Smooth muscle cell (in vitro differentiated cells): ENCODE measurements at regions not wholly inside any gene's neighbourhood (a gene's known extent, or its start where the extent isn't known, plus 50 kb on each side); places are given as distances from the start of the nearest gene placed in this dataset.

ENCODE experiments used
- DNase-seq: peaks from one replicate; lab custom pipeline; 2025; ENCODE audit not compliant: unreplicated experiment; lab: John Stamatoyannopoulos, UW
- H2AFZ ChIP-seq: fragments of 200-600 bp; sonication (generic); 2 replicates; pipeline ENCODE4 v1.6.0; 2016; ENCODE audit warnings: antibody characterized with exemption, low read depth, mild to moderate bottlenecking
- H3F3A ChIP-seq: fragments of 200-600 bp; sonication (generic); 2 replicates; pipeline ENCODE4 v1.6.0; 2017; ENCODE audit warnings: antibody characterized with exemption, low read depth
- H3K27ac ChIP-seq: fragments of 200-600 bp; sonication (generic); 2 replicates; pipeline ENCODE4 v1.5.1; 2016; ENCODE audit warnings: low read depth, mild to moderate bottlenecking
- H3K27me3 ChIP-seq: fragments of 200-600 bp; sonication (generic); 2 replicates; pipeline ENCODE4 v1.6.1; 2016; ENCODE audit warnings: low read depth, mild to moderate bottlenecking
- H3K36me3 ChIP-seq: fragments of 200-600 bp; sonication (generic); 2 replicates; pipeline ENCODE4 v1.5.1; 2016; ENCODE audit warnings: low read depth
- H3K4me1 ChIP-seq: fragments of 200-600 bp; sonication (generic); 2 replicates; pipeline ENCODE4 v1.5.1; 2016; ENCODE audit warnings: low read depth
- H3K4me2 ChIP-seq: fragments of 200-600 bp; sonication (generic); 2 replicates; pipeline ENCODE4 v1.6.0; 2016; ENCODE audit warnings: mild to moderate bottlenecking
- H3K4me3 ChIP-seq: fragments of 200-600 bp; sonication (generic); 2 replicates; pipeline ENCODE4 v1.5.1; 2016; ENCODE audit warnings: mild to moderate bottlenecking
- H3K79me2 ChIP-seq: fragments of 200-600 bp; sonication (generic); 2 replicates; pipeline ENCODE4 v1.6.0; 2016; ENCODE audit warnings: low read depth, mild to moderate bottlenecking
- H3K9ac ChIP-seq: fragments of 200-600 bp; sonication (generic); 2 replicates; pipeline ENCODE4 v1.6.0; 2016; ENCODE audit warnings: low read depth
- H3K9me3 ChIP-seq: fragments of 200-600 bp; sonication (generic); replicated peaks from 2 replicates; pipeline ENCODE4 v1.5.1; 2016; ENCODE audit warnings: low read depth
- H4K20me1 ChIP-seq: fragments of 200-600 bp; sonication (generic); 2 replicates; pipeline ENCODE4 v1.6.0; 2016; ENCODE audit warnings: low read depth
- CTCF ChIP-seq: fragments of 200-600 bp; sonication (generic); IDR thresholded peaks from 2 replicates; pipeline ENCODE4 v1.5.1; 2017; ENCODE audit warnings: borderline replicate concordance, mild to moderate bottlenecking, antibody characterized with exemption; ENCODE audit not compliant: insufficient read depth, poor library complexity, severe bottlenecking
- WGBS: methylation state at CpG from one replicate; pipeline ENCODE4 v1.1.7; 2016; ENCODE audit warnings: low lambda C conversion rate; 5-methylcytosine and 5-hydroxymethylcytosine counted together

GRCh38 chr3:31265646-31266428, 266.9 kb upstream of the STT3B start:
- Histone ChIP-seq H3F3A (no peaks in the 10 kb centered on the region), H3K4me3 (no peak overlapping the region), H3K9ac (no peak overlapping the region), H2AFZ (no peak overlapping the region), H3K36me3 (no peaks in the 10 kb centered on the region), H3K79me2 (no peaks in the 10 kb centered on the region), H3K9me3 (no peaks in the 10 kb centered on the region), H3K27ac (no peak overlapping the region), H4K20me1 (no peaks in the 10 kb centered on the region), H3K4me2 (no peak overlapping the region), H3K27me3 (no peaks in the 10 kb centered on the region), H3K4me1 (no peaks in the 10 kb centered on the region)
- no peak for DNase-seq
- WGBS = 91% methylated on average over 5 of the region's 5 CpGs
- TF ChIP-seq CTCF = no peak

GRCh38 chr3:31268868-31269267, 263.9 kb upstream of the STT3B start:
- no peak for TF ChIP-seq CTCF
- Histone ChIP-seq H3K4me1 (no peaks in the 10 kb centered on the region), H3K4me3 (no peak overlapping the region), H4K20me1 (no peaks in the 10 kb centered on the region), H3K9ac (no peak overlapping the region), H3K9me3 (no peaks in the 10 kb centered on the region), H3K27ac (no peak overlapping the region), H3K79me2 (no peaks in the 10 kb centered on the region), H3K27me3 (no peaks in the 10 kb centered on the region), H3F3A (no peaks in the 10 kb centered on the region), H3K36me3 (no peaks in the 10 kb centered on the region), H3K4me2 (no peak overlapping the region), H2AFZ (no peak overlapping the region)
- DNase-seq = no peak
- WGBS = 93% methylated on average over 7 of the region's 7 CpGs

GRCh38 chr3:31270010-31270409, 262.7 kb upstream of the STT3B start:
- Histone ChIP-seq H2AFZ (no peak overlapping the region), H3K27ac (no peak overlapping the region), H3K9me3 (no peaks in the 10 kb centered on the region), H3K4me1 (peaks cover 3% of the 10 kb centered on the region), H3K4me3 (no peak overlapping the region), H3F3A (no peaks in the 10 kb centered on the region), H3K4me2 (no peak overlapping the region), H3K9ac (no peak overlapping the region), H4K20me1 (no peaks in the 10 kb centered on the region), H3K79me2 (no peaks in the 10 kb centered on the region), H3K36me3 (no peaks in the 10 kb centered on the region), H3K27me3 (no peaks in the 10 kb centered on the region)
- DNase-seq = no peak
- no peak for TF ChIP-seq CTCF

GRCh38 chr3:31274326-31275024, 258.2 kb upstream of the STT3B start:
- 91% methylated on average over 3 of the region's 3 CpGs for WGBS
- H3K9ac ChIP-seq = no peak overlapping the region
- H3K27ac ChIP-seq = peak overlapping the region; percentile 62
- H3F3A ChIP-seq = no peaks in the 10 kb centered on the region
- no peak for TF ChIP-seq CTCF
- no peaks in the 10 kb centered on the region for H3K36me3 ChIP-seq
- H3K4me1 ChIP-seq = peaks cover 5% of the 10 kb centered on the region
- H3K4me2 ChIP-seq = peak overlapping the region; percentile 24
- no peaks in the 10 kb centered on the region for H3K9me3 ChIP-seq
- no peaks in the 10 kb centered on the region for H3K79me2 ChIP-seq
- no peaks in the 10 kb centered on the region for H3K27me3 ChIP-seq
- no peaks in the 10 kb centered on the region for H4K20me1 ChIP-seq
- no peak for DNase-seq
- H3K4me3 ChIP-seq = no peak overlapping the region
- H2AFZ ChIP-seq = no peak overlapping the region
